SK-N-SH treated with all-trans-retinoic acid at 6 μM for 48 hours (cell line): ENCODE measurements at regions not wholly inside any gene's neighbourhood (a gene's known extent, or its start where the extent isn't known, plus 50 kb on each side); places are given as distances from the start of the nearest gene placed in this dataset.
"Not testable (repeated sequence)": the region's sequence is repeated elsewhere in the genome, so short reads cannot be mapped to it uniquely, and the experiment has no call there.

Source experiments
- ATAC-seq: fragments of 200-7000 bp; cut with Tn5 transposase; 3 replicates; pipeline ENCODE4 v1.9.1; 2020; ENCODE audit warnings: mild to moderate bottlenecking, moderate library complexity
- ARNTL ChIP-seq: fragments of 450-650 bp; formaldehyde crosslinking; IDR thresholded peaks from 2 replicates; pipeline ENCODE4 v1.5.0; 2020; ENCODE audit warnings: low read depth, mild to moderate bottlenecking, moderate library complexity, borderline replicate concordance
- BACH2 ChIP-seq: fragments of 250-450 bp; sonication (Bioruptor Pico); IDR thresholded peaks from 2 replicates; pipeline ENCODE4 v1.9.0; 2021; ENCODE audit warnings: mild to moderate bottlenecking, borderline replicate concordance
- CREB5 ChIP-seq: fragments of 250-450 bp; sonication (Bioruptor Pico); IDR thresholded peaks from 2 replicates; pipeline ENCODE4 v1.5.1; 2020; ENCODE audit warnings: low read depth, mild to moderate bottlenecking, moderate library complexity
- CSDC2 ChIP-seq: fragments of 250-450 bp; sonication (Bioruptor Pico); IDR thresholded peaks from 2 replicates; pipeline ENCODE4 v1.5.0; 2020; ENCODE audit warnings: mild to moderate bottlenecking, moderate library complexity
- CSRNP3 ChIP-seq: fragments of 250-450 bp; sonication (Bioruptor Pico); IDR thresholded peaks from 2 replicates; pipeline ENCODE4 v1.5.1; 2021; ENCODE audit warnings: mild to moderate bottlenecking, moderate library complexity
- ESRRG ChIP-seq: fragments of 250-450 bp; sonication (Bioruptor Pico); IDR thresholded peaks from 2 replicates; pipeline ENCODE4 v1.6.1; 2021; ENCODE audit warnings: mild to moderate bottlenecking
- ISL1 ChIP-seq: fragments of 250-450 bp; sonication (Bioruptor Pico); IDR thresholded peaks from 2 replicates; pipeline ENCODE4 v2.1.2; 2022; ENCODE audit warnings: mild to moderate bottlenecking, moderate library complexity
- OSR1 ChIP-seq: fragments of 250-450 bp; sonication (Bioruptor Pico); IDR thresholded peaks from 2 replicates; pipeline ENCODE4 v1.8.0; 2022; ENCODE audit warnings: moderate library complexity, mild to moderate bottlenecking, inconsistent platforms
- PATZ1 ChIP-seq: fragments of 250-450 bp; sonication (Bioruptor Pico); IDR thresholded peaks from 2 replicates; pipeline ENCODE4 v1.8.0; 2020; ENCODE audit warnings: mild to moderate bottlenecking, moderate library complexity, borderline replicate concordance
- POU6F1 ChIP-seq: fragments of 250-450 bp; sonication (Bioruptor Pico); IDR thresholded peaks from 2 replicates; pipeline ENCODE4 v1.8.0; 2021; ENCODE audit warnings: low read depth, mild to moderate bottlenecking, moderate library complexity, borderline replicate concordance
- SNAI2 ChIP-seq: fragments of 250-450 bp; sonication (Bioruptor Pico); IDR thresholded peaks from 2 replicates; pipeline ENCODE4 v1.5.0; 2020; ENCODE audit warnings: mild to moderate bottlenecking, moderate library complexity
- TCF4 ChIP-seq: fragments of 250-450 bp; sonication (Bioruptor Pico); IDR thresholded peaks from 2 replicates; pipeline ENCODE4 v1.8.0; 2021; ENCODE audit warnings: mild to moderate bottlenecking, moderate library complexity, borderline replicate concordance
- TOX ChIP-seq: fragments of 250-450 bp; sonication (Bioruptor Pico); IDR thresholded peaks from 2 replicates; pipeline ENCODE4 v1.8.0; 2021; ENCODE audit warnings: mild to moderate bottlenecking, moderate library complexity, borderline replicate concordance
- TSHZ2 ChIP-seq: fragments of 250-450 bp; sonication (Bioruptor Pico); IDR thresholded peaks from 2 replicates; pipeline ENCODE4 v1.5.0; 2020; ENCODE audit warnings: mild to moderate bottlenecking, moderate library complexity
- ZC3H10 ChIP-seq: fragments of 250-450 bp; sonication (Bioruptor Pico); IDR thresholded peaks from 2 replicates; pipeline ENCODE4 v1.5.1; 2021; ENCODE audit warnings: mild to moderate bottlenecking, moderate library complexity
- ZFP3 ChIP-seq: fragments of 250-450 bp; sonication (Bioruptor Pico); IDR thresholded peaks from 2 replicates; pipeline ENCODE4 v1.5.0; 2020; ENCODE audit warnings: mild to moderate bottlenecking, moderate library complexity
- ZFP30 ChIP-seq: fragments of 450-650 bp; formaldehyde crosslinking; IDR thresholded peaks from 2 replicates; pipeline ENCODE4 v1.5.0; 2022; ENCODE audit warnings: mild to moderate bottlenecking, moderate library complexity
- ZNF565 ChIP-seq: fragments of 450-650 bp; formaldehyde crosslinking; conservative IDR thresholded peaks from 2 replicates; pipeline ENCODE4 v1.5.0; 2020; ENCODE audit warnings: low read depth, mild to moderate bottlenecking, moderate library complexity
- ZNF70 ChIP-seq: fragments of 450-650 bp; formaldehyde crosslinking; IDR thresholded peaks from 2 replicates; pipeline ENCODE4 v1.5.0; 2020; ENCODE audit warnings: mild to moderate bottlenecking, moderate library complexity
- ZNF8 ChIP-seq: fragments of 450-650 bp; formaldehyde crosslinking; IDR thresholded peaks from 2 replicates; pipeline ENCODE4 v1.5.0; 2020; ENCODE audit warnings: mild to moderate bottlenecking, moderate library complexity

GRCh38 chr15:99464137-99464536, 101.6 kb upstream of the MEF2A start:
- TF ChIP-seq CSDC2 (no peak), CREB5 (CRISPR knock-in tag) (no peak)
- TF ChIP-seq, all 23 proteins: peak for 0
- no peak for ATAC-seq

- ATAC-seq: no peak
- no peak for TF ChIP-seq TOX
- TF ChIP-seq ZNF8 (CRISPR knock-in tag): no peak
- TF ChIP-seq POU6F1 (CRISPR knock-in tag): no peak
Observed at GRCh38 chr15:99466701-99467337, 99.0 kb upstream of the MEF2A start.

GRCh38 chr15:99467338-99467720, 98.5 kb upstream of the MEF2A start:
- TF ChIP-seq ESRRG (no peak), PATZ1 (CRISPR knock-in tag) (no peak), ZFP3 (CRISPR knock-in tag) (no peak), CSRNP3 (no peak), ZNF70 (CRISPR knock-in tag) (no peak), OSR1 (CRISPR knock-in tag) (no peak), BACH2 (CRISPR knock-in tag) (no peak), ISL1 (CRISPR knock-in tag) (no peak), SNAI2 (CRISPR knock-in tag) (no peak), ZC3H10 (no peak), ZNF8 (CRISPR knock-in tag) (no peak)
- TF ChIP-seq, all 23 proteins: peak for 0
- ATAC-seq: no peak

- peak; percentile 67; the same call in 2 of the 3 replicates for ATAC-seq
- TF ChIP-seq POU6F1 (CRISPR knock-in tag) (no peak), OSR1 (CRISPR knock-in tag) (no peak), ZNF565 (no peak), ESRRG (no peak), ZNF70 (CRISPR knock-in tag) (no peak), SNAI2 (CRISPR knock-in tag) (no peak), CREB5 (CRISPR knock-in tag) (no peak), TOX (no peak), ARNTL (CRISPR knock-in tag) (no peak), BACH2 (CRISPR knock-in tag) (no peak), ZFP30 (CRISPR knock-in tag) (no peak), CSRNP3 (no peak), ZFP3 (CRISPR knock-in tag) (no peak), ISL1 (CRISPR knock-in tag) (no peak), TSHZ2 (CRISPR knock-in tag) (no peak), TCF4 (CRISPR knock-in tag) (no peak)
- TF ChIP-seq, all 23 proteins: peak for 0
Observed at GRCh38 chr15:99467853-99468464, 97.8 kb upstream of the MEF2A start.

GRCh38 chr15:99470204-99470603, 95.6 kb upstream of the MEF2A start:
- not testable (repeated sequence) for ATAC-seq
